Nephron progenitor cell (in vitro differentiated cells): ENCODE measurements at regions not wholly inside any gene's neighbourhood (a gene's known extent, or its start where the extent isn't known, plus 50 kb on each side); places are given as distances from the start of the nearest gene placed in this dataset.
"Not testable (repeated sequence)": the region's sequence is repeated elsewhere in the genome, so short reads cannot be mapped to it uniquely, and the experiment has no call there.

Experiments used
- DNase-seq: peaks from one replicate; pipeline ENCODE4 v3.0.0; 2021
- H3K27ac Mint-ChIP-seq: 2 replicates; pipeline ENCODE4 v1.8.0; 2021; ENCODE audit warnings: mild to moderate bottlenecking, moderate library complexity, mixed read lengths
- H3K27me3 Mint-ChIP-seq: 2 replicates; pipeline ENCODE4 v1.8.0; 2021; ENCODE audit warnings: mild to moderate bottlenecking, low read depth, mixed read lengths; ENCODE audit not compliant: poor library complexity
- H3K36me3 Mint-ChIP-seq: 2 replicates; pipeline ENCODE4 v1.8.0; 2021; ENCODE audit warnings: low read depth, mixed read lengths
- H3K4me1 Mint-ChIP-seq: 2 replicates; pipeline ENCODE4 v1.8.0; 2021; ENCODE audit warnings: mixed read lengths
- H3K4me3 Mint-ChIP-seq: 2 replicates; pipeline ENCODE4 v1.8.0; 2021; ENCODE audit warnings: mild to moderate bottlenecking, moderate library complexity, mixed read lengths
- H3K9me3 Mint-ChIP-seq: 2 replicates; pipeline ENCODE4 v1.8.0; 2021; ENCODE audit warnings: mild to moderate bottlenecking, moderate library complexity, mixed read lengths
- TF ChIP-seq, protein P1 (sequence below): fragments of 200-600 bp; sonication (generic); IDR thresholded peaks from 2 replicates; pipeline ENCODE4 v1.5.0; 2021; ENCODE audit warnings: antibody characterized with exemption

DNA sequence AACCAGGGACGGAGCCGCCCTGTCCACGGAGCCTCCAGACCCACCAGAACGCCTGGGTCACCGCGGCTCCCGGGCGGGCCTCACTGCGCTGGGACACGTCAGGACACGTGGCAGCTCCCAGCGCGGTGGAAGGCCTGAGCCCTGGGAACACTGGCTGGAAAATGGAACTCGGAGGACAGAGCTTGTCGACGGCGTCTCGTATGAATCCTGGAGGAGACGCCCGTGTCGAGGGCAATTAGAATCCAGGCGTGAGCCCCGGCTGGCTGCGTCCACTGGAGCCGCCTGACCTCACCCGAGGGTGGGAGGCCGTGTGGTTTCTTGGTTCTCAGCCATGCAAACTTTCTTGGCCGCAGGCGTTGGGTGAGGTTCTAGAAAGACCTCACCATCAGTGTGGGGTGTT lies 173.9 kb downstream of the LAT start:
- DNase-seq = no peak
- no peak overlapping the region for H3K27ac Mint-ChIP-seq
- TF ChIP-seq, protein P1, sequence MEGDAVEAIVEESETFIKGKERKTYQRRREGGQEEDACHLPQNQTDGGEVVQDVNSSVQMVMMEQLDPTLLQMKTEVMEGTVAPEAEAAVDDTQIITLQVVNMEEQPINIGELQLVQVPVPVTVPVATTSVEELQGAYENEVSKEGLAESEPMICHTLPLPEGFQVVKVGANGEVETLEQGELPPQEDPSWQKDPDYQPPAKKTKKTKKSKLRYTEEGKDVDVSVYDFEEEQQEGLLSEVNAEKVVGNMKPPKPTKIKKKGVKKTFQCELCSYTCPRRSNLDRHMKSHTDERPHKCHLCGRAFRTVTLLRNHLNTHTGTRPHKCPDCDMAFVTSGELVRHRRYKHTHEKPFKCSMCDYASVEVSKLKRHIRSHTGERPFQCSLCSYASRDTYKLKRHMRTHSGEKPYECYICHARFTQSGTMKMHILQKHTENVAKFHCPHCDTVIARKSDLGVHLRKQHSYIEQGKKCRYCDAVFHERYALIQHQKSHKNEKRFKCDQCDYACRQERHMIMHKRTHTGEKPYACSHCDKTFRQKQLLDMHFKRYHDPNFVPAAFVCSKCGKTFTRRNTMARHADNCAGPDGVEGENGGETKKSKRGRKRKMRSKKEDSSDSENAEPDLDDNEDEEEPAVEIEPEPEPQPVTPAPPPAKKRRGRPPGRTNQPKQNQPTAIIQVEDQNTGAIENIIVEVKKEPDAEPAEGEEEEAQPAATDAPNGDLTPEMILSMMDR = no peak
- no peaks in the 10 kb centered on the region for H3K36me3 Mint-ChIP-seq
- H3K9me3 Mint-ChIP-seq = no peaks in the 10 kb centered on the region
- peaks cover 12% of the 10 kb centered on the region for H3K27me3 Mint-ChIP-seq
- H3K4me1 Mint-ChIP-seq = peaks cover 25% of the 10 kb centered on the region
- no peak overlapping the region for H3K4me3 Mint-ChIP-seq

DNA sequence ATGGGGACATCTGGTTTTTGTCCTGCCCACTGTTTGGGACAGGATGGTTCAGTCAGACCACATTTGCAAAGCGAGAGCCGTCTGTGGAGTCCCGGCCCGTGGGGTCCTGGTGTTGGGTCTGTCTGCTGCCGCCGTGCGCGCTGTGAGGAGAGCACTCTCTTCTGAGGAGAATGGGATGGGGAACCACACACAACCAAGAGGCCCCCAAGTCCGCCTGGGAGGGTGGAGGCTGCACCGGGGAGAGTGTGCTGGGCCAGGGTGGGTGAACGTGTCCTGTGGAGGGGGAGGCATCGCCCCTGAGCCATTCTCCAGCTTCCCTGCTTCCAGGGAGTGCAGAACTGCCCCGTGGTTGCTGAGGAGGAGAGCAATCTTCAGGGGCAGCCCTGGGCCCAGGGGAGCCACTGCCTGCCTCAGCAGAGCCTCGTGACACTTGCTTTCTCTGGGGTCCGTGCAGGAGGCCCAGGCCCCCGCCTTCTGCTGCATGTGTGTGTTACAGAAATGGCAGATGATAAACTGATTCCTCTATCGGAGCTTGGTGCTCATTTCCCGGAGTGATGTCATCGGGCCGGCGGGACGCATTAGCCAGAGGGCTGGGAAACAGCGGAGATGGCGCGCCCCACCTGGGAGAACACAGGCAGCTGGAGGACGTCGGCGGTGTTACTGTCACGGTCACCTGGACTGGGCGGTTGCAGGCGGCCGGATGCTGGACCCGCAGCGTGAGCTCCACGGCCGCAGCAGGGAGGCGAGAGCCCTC lies 173.4 kb downstream of the LAT start:
- not testable (repeated sequence) for H3K9me3 Mint-ChIP-seq, H3K4me3 Mint-ChIP-seq, H3K36me3 Mint-ChIP-seq, DNase-seq, H3K27ac Mint-ChIP-seq
- H3K4me1 Mint-ChIP-seq = peaks cover 25% of the 10 kb centered on the region
- H3K27me3 Mint-ChIP-seq = peaks cover 12% of the 10 kb centered on the region

DNA sequence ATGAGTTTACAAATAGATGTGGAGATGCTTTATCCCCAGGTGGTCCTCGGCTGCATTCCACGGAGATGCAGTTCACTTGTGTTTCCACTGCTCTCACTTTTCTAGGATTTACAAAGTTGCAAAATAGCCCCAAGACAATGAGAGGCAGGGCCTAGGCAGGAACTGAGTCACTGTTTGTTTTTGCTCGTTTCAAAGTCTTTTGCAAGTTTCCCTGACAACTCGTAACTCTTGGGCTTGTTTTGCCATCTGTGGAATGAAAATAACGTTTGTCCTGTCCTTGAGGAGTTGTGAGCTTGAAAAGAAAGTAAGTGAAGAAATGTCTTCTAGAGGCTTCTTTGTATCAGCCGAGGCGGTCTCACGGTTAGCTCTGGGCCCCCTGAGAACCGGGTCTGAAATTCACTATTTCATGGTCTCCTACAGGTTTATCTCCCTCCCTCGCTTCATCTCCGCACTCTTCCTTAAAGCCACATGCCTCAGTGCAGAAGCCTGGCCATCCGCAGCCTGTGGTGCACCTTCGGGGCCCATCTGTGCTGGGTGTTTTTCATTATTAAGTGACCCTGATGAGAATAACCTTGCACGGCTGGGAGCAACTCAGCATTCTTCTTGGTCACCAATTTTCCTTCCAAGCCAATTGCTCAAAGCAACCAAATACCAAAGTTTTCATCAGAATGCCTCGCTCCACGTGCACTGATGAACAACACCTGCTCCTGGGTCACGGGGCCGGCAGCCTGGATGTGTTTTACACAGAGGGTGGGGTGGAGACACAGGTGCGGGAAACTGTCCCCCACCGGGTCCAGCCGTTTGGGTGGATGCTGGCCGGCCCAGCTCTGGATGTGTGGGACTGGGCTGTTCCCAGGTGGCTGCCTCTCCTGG lies 172.4 kb downstream of the LAT start:
- H3K9me3 Mint-ChIP-seq = not testable (repeated sequence)

DNA sequence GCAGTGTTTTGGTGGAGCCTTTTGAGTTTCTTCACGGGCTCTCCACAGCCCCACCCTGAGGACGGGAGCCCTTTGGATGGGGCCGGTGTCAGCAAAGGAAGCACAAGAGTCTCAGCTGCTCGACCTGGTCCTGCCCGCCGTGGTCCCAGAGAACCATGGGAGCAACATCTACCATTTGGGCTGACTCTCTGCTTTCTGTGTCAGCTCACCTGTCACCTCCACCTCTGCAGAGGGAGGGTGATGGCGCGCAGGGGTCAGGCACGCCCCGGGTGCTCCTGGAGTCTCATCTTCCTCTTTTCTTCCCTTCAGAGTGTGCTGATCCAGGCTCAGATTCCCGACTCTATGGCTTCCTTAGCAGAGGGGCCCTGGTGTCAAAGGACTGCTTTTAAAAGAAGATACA lies 171.7 kb downstream of the LAT start:
- H3K4me3 Mint-ChIP-seq = no peak overlapping the region
- TF ChIP-seq, protein P1 = no peak
- no peak for DNase-seq

More for the DNA sequence above, 172.4 kb downstream of the LAT start:
- not testable (repeated sequence) for H3K36me3 Mint-ChIP-seq, H3K4me3 Mint-ChIP-seq, DNase-seq
- H3K27me3 Mint-ChIP-seq = peaks cover 12% of the 10 kb centered on the region
- peaks cover 30% of the 10 kb centered on the region for H3K4me1 Mint-ChIP-seq
- H3K27ac Mint-ChIP-seq = peak overlapping the region; percentile 86

DNA sequence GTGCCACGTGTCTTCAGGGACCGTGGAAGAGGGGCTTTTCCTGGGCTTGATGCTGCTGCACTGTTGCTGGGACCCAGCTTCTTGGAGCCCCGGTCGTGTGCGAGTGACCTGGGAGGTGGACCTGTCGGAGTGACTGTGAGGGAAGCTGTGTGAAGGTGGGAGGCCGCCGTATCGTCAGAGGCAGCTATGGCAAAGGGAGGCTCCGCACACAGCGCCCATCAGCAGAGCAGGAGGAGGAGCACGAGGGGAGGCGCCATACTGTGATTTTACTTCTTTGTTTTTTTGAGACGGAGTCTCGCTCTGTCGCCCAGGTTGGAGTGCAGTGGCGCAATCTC lies 171.0 kb downstream of the LAT start:
- not testable (repeated sequence) for H3K9me3 Mint-ChIP-seq, DNase-seq, H3K27ac Mint-ChIP-seq, H3K27me3 Mint-ChIP-seq, H3K4me3 Mint-ChIP-seq, H3K36me3 Mint-ChIP-seq
- peaks cover 35% of the 10 kb centered on the region for H3K4me1 Mint-ChIP-seq

More for the DNA sequence above, 171.7 kb downstream of the LAT start:
- Mint-ChIP-seq H3K9me3 (no peaks in the 10 kb centered on the region), H3K36me3 (no peaks in the 10 kb centered on the region), H3K27ac (peak overlapping the region; percentile 86), H3K4me1 (peaks cover 31% of the 10 kb centered on the region), H3K27me3 (peaks cover 12% of the 10 kb centered on the region)

DNA sequence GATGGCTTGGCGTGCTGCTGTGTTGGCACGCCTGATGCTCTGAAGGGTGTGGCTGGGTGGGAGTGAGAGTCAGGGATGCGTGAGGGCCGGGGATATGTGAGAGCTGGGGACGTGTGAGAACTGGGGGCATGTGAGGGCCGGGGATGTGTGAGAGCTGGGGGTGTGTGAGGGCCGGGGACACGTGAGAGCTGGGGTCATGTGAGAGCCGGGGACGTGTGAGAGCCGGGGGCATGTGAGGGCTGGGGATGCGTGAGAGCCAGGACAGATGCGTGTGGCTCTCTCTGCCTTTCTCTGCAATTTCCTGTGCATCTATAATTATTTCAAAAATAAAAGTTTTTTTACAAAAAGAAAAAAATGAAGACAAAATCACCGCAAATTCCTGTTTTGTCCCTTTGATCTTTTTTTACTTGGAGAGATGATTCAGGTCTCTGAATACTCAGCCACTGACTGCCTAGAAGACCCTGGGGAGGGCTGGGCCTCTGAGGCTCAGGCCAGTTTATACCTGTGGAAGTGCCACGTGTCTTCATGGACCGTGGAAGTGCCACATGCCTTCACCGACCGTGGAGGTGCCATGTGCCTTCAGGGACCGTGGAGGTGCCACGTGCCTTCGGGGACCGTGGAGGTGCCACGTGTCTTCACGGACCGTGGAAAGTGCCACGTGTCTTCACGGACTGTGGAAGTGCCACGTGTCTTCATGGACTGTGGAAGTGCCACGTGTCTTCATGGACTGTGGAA lies 170.4 kb downstream of the LAT start:
- H3K27me3 Mint-ChIP-seq, H3K36me3 Mint-ChIP-seq, H3K9me3 Mint-ChIP-seq, H3K27ac Mint-ChIP-seq, DNase-seq, H3K4me3 Mint-ChIP-seq: not testable (repeated sequence)
- H3K4me1 Mint-ChIP-seq = peaks cover 38% of the 10 kb centered on the region

DNA sequence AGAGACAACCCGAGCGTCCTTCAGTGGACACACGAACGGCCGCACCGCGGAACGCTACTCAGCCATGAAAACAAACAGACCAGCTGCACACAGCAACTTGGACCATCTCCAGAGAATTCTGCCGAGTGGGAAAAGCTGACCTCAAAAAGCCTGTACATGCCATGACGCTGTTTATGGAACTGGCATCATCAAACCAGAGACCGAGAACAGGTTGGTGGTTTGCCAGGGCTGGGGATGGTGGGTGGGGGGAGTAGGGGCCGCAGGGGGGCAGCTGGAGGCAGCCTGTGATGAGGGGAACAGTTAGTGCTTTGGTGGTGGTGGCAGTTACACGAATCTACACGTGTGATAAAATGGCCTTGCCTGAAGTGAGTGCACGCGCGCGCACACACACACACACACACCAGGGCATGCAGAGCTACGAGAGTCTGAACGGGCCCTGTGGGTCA lies 169.8 kb downstream of the LAT start:
- no peak for DNase-seq
- Mint-ChIP-seq H3K4me1 (peaks cover 44% of the 10 kb centered on the region), H3K9me3 (no peaks in the 10 kb centered on the region), H3K36me3 (no peaks in the 10 kb centered on the region), H3K27ac (no peak overlapping the region), H3K27me3 (peaks cover 9% of the 10 kb centered on the region), H3K4me3 (no peak overlapping the region)
- TF ChIP-seq, protein P1 = no peak
